Kidney (tissue), 13 donors: ENCODE measurements at regions not wholly inside any gene's neighbourhood (a gene's known extent, or its start where the extent isn't known, plus 50 kb on each side); places are given as distances from the start of the nearest gene placed in this dataset.
A peak's percentile ranks its signal among the peaks of the same experiment; 100 is the strongest.

Source experiments
- DNase-seq, 5 donors: peaks; one replicate each; pipeline ENCODE4 v3.0.0-alpha.2; 2013 to 2020
- FAIRE-seq: peaks from 2 replicates; lab custom pipeline; 2012; peaks lifted over from hg19 to GRCh38; lab: Jason Lieb, UNC
- H3K27ac ChIP-seq, 2 donors: one replicate each; pipeline ENCODE4 v1.7.0; 2013; ENCODE audit warnings: low read depth in 2 of 2, low read length in 2 of 2, inconsistent platforms in 1 of 2
- H3K27me3 ChIP-seq: one replicate; pipeline ENCODE4 v1.7.1; 2013; ENCODE audit warnings: low read length, inconsistent platforms; ENCODE audit not compliant: control insufficient read depth, insufficient read depth
- H3K36me3 ChIP-seq, 3 donors: one replicate each; pipeline versions ENCODE4 v1.7.0 to v1.7.1; 2013; ENCODE audit warnings: low read length in 3 of 3, control low read depth in 1 of 3, inconsistent platforms in 1 of 3; ENCODE audit not compliant: insufficient read depth in 3 of 3, control insufficient read depth in 2 of 3
- H3K4me1 ChIP-seq, 3 donors: one replicate each; pipeline versions ENCODE4 v1.7.0 to v1.7.1; 2013; ENCODE audit warnings: low read length in 3 of 3, inconsistent platforms in 1 of 3, low read depth in 1 of 3; ENCODE audit not compliant: control insufficient read depth in 2 of 3, insufficient read depth in 2 of 3
- H3K4me3 ChIP-seq, 3 donors: one replicate each; pipeline versions ENCODE4 v1.7.0 to v1.8.1; 2013; ENCODE audit warnings: low read length in 3 of 3, control low read depth in 1 of 3, inconsistent platforms in 1 of 3
- H3K9ac ChIP-seq, 3 donors: one replicate each; pipeline versions ENCODE4 v1.7.0 to v1.7.1; 2013; ENCODE audit warnings: low read length in 3 of 3, control low read depth in 1 of 3, inconsistent platforms in 1 of 3
- H3K9me3 ChIP-seq, 3 donors: one replicate each; pipeline versions ENCODE4 v1.7.0 to v1.7.1; 2013; ENCODE audit warnings: low read length in 3 of 3, control low read depth in 1 of 3, inconsistent platforms in 1 of 3; ENCODE audit not compliant: control insufficient read depth in 2 of 3, insufficient read depth in 1 of 3
- intact Hi-C: fragments of 100-400 bp; cut with DNase I; formaldehyde crosslinking; loops from one replicate; pipeline ENCODE4 v1.11.1; 2022
- TF ChIP-seq, protein P1 (sequence below): IDR thresholded peaks from 3 replicates; pipeline ENCODE4 v1.5.1; 2012; ENCODE audit warnings: mild to moderate bottlenecking, moderate library complexity, borderline replicate concordance; ENCODE audit not compliant: insufficient read depth; ENCODE audit errors: extremely low read depth
- donor health status: control.
- donor health status: control.
- donor health status: control.
- donor health status: control.
- donor health status: control.
- donor health status: DM: yes; HTN: yes; CAD: no.
- donor health status: Normal renal cell carcinoma (clear cell type).

DNA sequence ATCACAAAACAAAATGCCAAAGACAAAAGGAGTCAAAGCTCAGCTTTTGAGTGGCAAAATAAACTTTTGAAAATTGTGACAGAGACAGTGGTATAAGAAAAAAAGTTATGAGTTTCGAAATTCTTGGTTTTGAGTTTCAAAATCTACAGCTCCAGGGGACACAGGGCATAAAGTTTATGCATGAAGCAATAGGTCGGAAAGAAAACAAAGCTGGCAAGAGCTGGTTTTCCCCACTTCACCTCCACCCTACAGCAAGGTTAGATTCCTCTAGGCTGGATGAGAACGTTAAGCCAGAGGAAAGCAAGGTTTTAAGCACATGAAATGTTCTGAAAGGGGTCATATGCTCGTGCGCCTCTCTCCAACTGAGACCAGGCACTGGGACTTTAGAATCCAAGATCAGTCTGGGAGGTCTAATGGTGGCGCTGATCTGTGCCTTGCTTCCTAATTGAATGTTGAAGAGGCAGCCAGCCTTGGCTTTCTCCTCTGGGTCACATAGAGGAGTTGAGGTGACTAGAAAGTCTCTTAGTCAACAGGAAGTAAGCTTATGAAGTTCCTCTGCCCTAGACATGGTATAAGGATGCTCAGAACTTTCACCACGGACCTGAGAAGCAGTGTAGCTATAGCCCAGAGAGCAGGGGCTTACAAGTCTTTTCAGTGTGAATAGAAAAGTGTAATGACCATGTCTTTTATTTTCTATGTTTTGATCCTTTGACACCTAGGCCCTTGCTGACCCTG is 167.7 kb upstream of the DMAC1 start:
- Histone ChIP-seq H3K9ac (no peak overlapping the region), H3K27me3 (no peaks in the 10 kb centered on the region), H3K9me3 (no peaks in the 10 kb centered on the region), H3K27ac (peak overlapping the region in 1 of 2 donors; percentile 44), H3K4me3 (no peak overlapping the region), H3K36me3 (no peaks in the 10 kb centered on the region), H3K4me1 (no peaks in the 10 kb centered on the region)
- FAIRE-seq (no peak), DNase-seq (peak in 2 of 5 donors; percentile 14 to 30)
- TF ChIP-seq, protein P1, sequence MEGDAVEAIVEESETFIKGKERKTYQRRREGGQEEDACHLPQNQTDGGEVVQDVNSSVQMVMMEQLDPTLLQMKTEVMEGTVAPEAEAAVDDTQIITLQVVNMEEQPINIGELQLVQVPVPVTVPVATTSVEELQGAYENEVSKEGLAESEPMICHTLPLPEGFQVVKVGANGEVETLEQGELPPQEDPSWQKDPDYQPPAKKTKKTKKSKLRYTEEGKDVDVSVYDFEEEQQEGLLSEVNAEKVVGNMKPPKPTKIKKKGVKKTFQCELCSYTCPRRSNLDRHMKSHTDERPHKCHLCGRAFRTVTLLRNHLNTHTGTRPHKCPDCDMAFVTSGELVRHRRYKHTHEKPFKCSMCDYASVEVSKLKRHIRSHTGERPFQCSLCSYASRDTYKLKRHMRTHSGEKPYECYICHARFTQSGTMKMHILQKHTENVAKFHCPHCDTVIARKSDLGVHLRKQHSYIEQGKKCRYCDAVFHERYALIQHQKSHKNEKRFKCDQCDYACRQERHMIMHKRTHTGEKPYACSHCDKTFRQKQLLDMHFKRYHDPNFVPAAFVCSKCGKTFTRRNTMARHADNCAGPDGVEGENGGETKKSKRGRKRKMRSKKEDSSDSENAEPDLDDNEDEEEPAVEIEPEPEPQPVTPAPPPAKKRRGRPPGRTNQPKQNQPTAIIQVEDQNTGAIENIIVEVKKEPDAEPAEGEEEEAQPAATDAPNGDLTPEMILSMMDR = no peak
- intact Hi-C loops = no loop called here

- H3K4me1 ChIP-seq = no peaks in the 10 kb centered on the region
- intact Hi-C loops = no loop called here
- no peak for DNase-seq
- H3K27me3 ChIP-seq = no peaks in the 10 kb centered on the region
- H3K27ac ChIP-seq = no peak overlapping the region
- TF ChIP-seq, protein P1 = no peak
- H3K9me3 ChIP-seq = no peaks in the 10 kb centered on the region
- H3K36me3 ChIP-seq = no peaks in the 10 kb centered on the region
- H3K9ac ChIP-seq = no peak overlapping the region
- H3K4me3 ChIP-seq = no peak overlapping the region
- FAIRE-seq = no peak
Measured at GRCh38 chr9:7965063-7965462, 165.5 kb upstream of the DMAC1 start.

DNA sequence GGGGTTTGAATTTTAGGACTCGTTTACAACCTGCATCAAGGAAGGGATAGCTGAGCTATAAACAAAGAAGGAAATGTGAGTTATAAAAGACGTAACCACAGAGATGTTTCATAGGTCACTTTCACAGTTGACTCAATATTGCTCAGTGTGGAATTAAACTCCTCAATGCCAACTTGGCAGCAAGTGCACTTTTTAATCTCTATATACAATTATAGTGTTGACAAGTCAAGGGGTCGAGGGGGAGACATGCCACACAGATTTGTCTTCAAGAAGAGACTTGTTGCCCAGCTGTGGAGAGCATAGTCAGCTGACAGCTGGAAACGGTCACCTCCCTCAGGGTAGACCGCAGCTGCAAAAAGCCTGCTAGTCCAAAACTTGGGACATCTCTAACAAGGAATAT is 163.4 kb upstream of the DMAC1 start:
- Histone ChIP-seq H3K4me1 (no peaks in the 10 kb centered on the region), H3K27me3 (no peaks in the 10 kb centered on the region), H3K4me3 (no peak overlapping the region), H3K36me3 (no peaks in the 10 kb centered on the region), H3K9me3 (no peaks in the 10 kb centered on the region), H3K27ac (no peak overlapping the region), H3K9ac (no peak overlapping the region)
- no peak for FAIRE-seq
- no peak for DNase-seq
- intact Hi-C loops = no loop called here
- TF ChIP-seq, protein P1 = no peak
